K562 (cell line): ENCODE measurements at regions not wholly inside any gene's neighbourhood (a gene's known extent, or its start where the extent isn't known, plus 50 kb on each side); places are given as distances from the start of the nearest gene placed in this dataset.

Source experiments
- ATAC-seq: fragments of 200-7000 bp; cut with Tn5 transposase; 3 replicates; pipeline ENCODE4 v1.9.1; 2020; ENCODE audit warnings: moderate library complexity
- BruUV-seq: library from RNA; stranded (reverse); fragments of 400-500 nt; replicated peaks from 2 replicates; lab custom pipeline; 2021; lab: Mats Ljungman, UMichigan
- CTCF ChIA-PET: fragments of 300-600 bp; formaldehyde crosslinking; extraction: SDS; loops from one replicate; lab custom pipeline; 2021; ENCODE audit warnings: low intra/inter-chr PET ratio; lab: Yijun Ruan, JAX
- POLR2A ChIA-PET: fragments of 300-600, 350-650 bp; sonication (Branson Sonifier 250); formaldehyde crosslinking; extraction: SDS; loops from one replicate; lab custom pipeline; 2021; ENCODE audit warnings: antibody characterized with exemption, inconsistent platforms; lab: Yijun Ruan, JAX
- DNase-seq, 4 experiments: peaks; one replicate each; pipeline versions ENCODE4 v3.0.0 to v3.0.0-alpha.2; 2011 to 2018; ENCODE audit warnings: low spot score in 3 of 4, mixed read lengths in 3 of 4; ENCODE audit errors: extremely low read depth in 1 of 4
- FAIRE-seq: peaks from 2 replicates; lab custom pipeline; 2011; peaks lifted over from hg19 to GRCh38; lab: Jason Lieb, UNC
- H2AFZ ChIP-seq: 2 replicates; pipeline ENCODE4 v1.6.0; 2011; ENCODE audit warnings: low read depth, low read length, control low read depth, inconsistent platforms
- H3K27ac ChIP-seq: fragments of 200-600 bp; 3 replicates; pipeline ENCODE4 v1.8.0; 2011; ENCODE audit warnings: low read depth, mild to moderate bottlenecking, control low read depth, inconsistent platforms, low read length, moderate library complexity, mixed read lengths; ENCODE audit errors: extremely low read depth
- H3K27me3 ChIP-seq, 2 experiments: fragments of 300-600 bp in 1 of 2; 2 replicates in 1 of 2; 3 replicates in 1 of 2; pipeline versions ENCODE4 v1.6.0 to v1.8.0; 2011; ENCODE audit warnings: inconsistent platforms in 2 of 2, low read length in 2 of 2, mild to moderate bottlenecking in 1 of 2, mixed read lengths in 1 of 2, moderate library complexity in 1 of 2; ENCODE audit not compliant: control insufficient read depth in 2 of 2, insufficient read depth in 2 of 2
- H3K36me3 ChIP-seq: fragments of 300-600 bp; 3 replicates; pipeline ENCODE4 v1.8.0; 2011; ENCODE audit warnings: mild to moderate bottlenecking, low read length, inconsistent platforms; ENCODE audit not compliant: control insufficient read depth, insufficient read depth
- H3K4me1 ChIP-seq, 2 experiments: fragments of 200-600 bp in 1 of 2; replicated peaks in 1 of 2; 2 replicates in 1 of 2; 3 replicates in 1 of 2; pipeline versions ENCODE4 v1.5.1 to v1.8.0; 2011; ENCODE audit warnings: inconsistent platforms in 2 of 2, low read length in 2 of 2, mild to moderate bottlenecking in 1 of 2, mixed read lengths in 1 of 2, moderate library complexity in 1 of 2; ENCODE audit not compliant: control insufficient read depth in 2 of 2, insufficient read depth in 2 of 2
- H3K4me2 ChIP-seq: 2 replicates; pipeline ENCODE4 v1.6.1; 2011; ENCODE audit warnings: low read length, control low read depth, inconsistent platforms, mixed read lengths; ENCODE audit not compliant: insufficient read depth
- H3K4me3 ChIP-seq: fragments of 200-600 bp; sonication (generic), shearing (Covaris generic); 2 replicates; pipeline ENCODE4 v1.5.1; 2016; ENCODE audit warnings: control low read depth, inconsistent platforms
- H3K79me2 ChIP-seq: fragments of 200-600 bp; 3 replicates; pipeline ENCODE4 v1.8.0; 2011; ENCODE audit warnings: low read length, inconsistent platforms; ENCODE audit not compliant: control insufficient read depth, insufficient read depth
- H3K9ac ChIP-seq, 2 experiments: 2 replicates each; pipeline versions ENCODE4 v1.6.0 to v1.6.1; 2011; ENCODE audit warnings: low read depth in 2 of 2, low read length in 2 of 2, control low read depth in 1 of 2, inconsistent platforms in 1 of 2, mild to moderate bottlenecking in 1 of 2, mixed read lengths in 1 of 2; ENCODE audit not compliant: insufficient read depth in 1 of 2
- H3K9me1 ChIP-seq: one replicate; pipeline ENCODE4 v1.6.0; 2011; ENCODE audit warnings: inconsistent platforms, mild to moderate bottlenecking, low read length, moderate library complexity; ENCODE audit not compliant: control insufficient read depth, insufficient read depth
- H3K9me3 ChIP-seq: replicated peaks from 2 replicates; pipeline ENCODE4 v1.5.1; 2011; ENCODE audit warnings: low read depth, low read length, inconsistent platforms; ENCODE audit not compliant: control insufficient read depth, insufficient read depth
- H4K20me1 ChIP-seq: replicated peaks from 2 replicates; pipeline ENCODE4 v1.6.1; 2011; ENCODE audit warnings: low read length, inconsistent platforms, mixed read lengths; ENCODE audit not compliant: control insufficient read depth, insufficient read depth
- CBX8 ChIP-seq: fragments of 200-600 bp; sonication (generic); IDR thresholded peaks from 2 replicates; pipeline ENCODE4 v1.6.1; 2012; ENCODE audit warnings: borderline replicate concordance, mixed run types, low read depth, mild to moderate bottlenecking, moderate library complexity, mixed read lengths, low read length, control low read depth, inconsistent platforms; ENCODE audit not compliant: poor library complexity, severe bottlenecking; ENCODE audit errors: extremely low read depth
- CLOCK ChIP-seq: fragments of 250-450 bp; sonication (Bioruptor Pico); IDR thresholded peaks from 2 replicates; pipeline ENCODE4 v1.4.0; 2020; ENCODE audit warnings: mild to moderate bottlenecking, moderate library complexity, borderline replicate concordance
- ESRRA ChIP-seq: fragments of 450-650 bp; IDR thresholded peaks from 2 replicates; pipeline ENCODE4 v1.6.1; 2014; ENCODE audit warnings: low read depth, mild to moderate bottlenecking, moderate library complexity, borderline replicate concordance
- FIP1L1 ChIP-seq: fragments of 200-400 bp; formaldehyde crosslinking; IDR thresholded peaks from 2 replicates; pipeline ENCODE4 v1.6.1; 2018; ENCODE audit warnings: mild to moderate bottlenecking, low read depth, low read length; ENCODE audit not compliant: poor library complexity, severe bottlenecking
- HNRNPK ChIP-seq: fragments of 200-400 bp; formaldehyde crosslinking; IDR thresholded peaks from one replicate; pipeline ENCODE4 v1.6.1; 2018; ENCODE audit warnings: mild to moderate bottlenecking, low read depth, low read length; ENCODE audit not compliant: poor library complexity, severe bottlenecking
- RBM15 ChIP-seq: fragments of 200-400 bp; formaldehyde crosslinking; IDR thresholded peaks from 2 replicates; pipeline ENCODE4 v1.6.1; 2018; ENCODE audit warnings: mild to moderate bottlenecking, low read length, moderate library complexity; ENCODE audit not compliant: insufficient read depth
- RBM39 ChIP-seq: fragments of 200-400 bp; formaldehyde crosslinking; optimal IDR thresholded peaks from 2 replicates; pipeline ENCODE3; 2018; ENCODE audit warnings: low read depth, low read length
- ZNF347 ChIP-seq: fragments of 450-650 bp; formaldehyde crosslinking; IDR thresholded peaks from 2 replicates; pipeline ENCODE4 v1.4.0; 2020; ENCODE audit warnings: low read depth, mild to moderate bottlenecking, moderate library complexity
- WGBS: fragments of 100-300 bp; shearing (Covaris generic); methylation state at CpG from one replicate; pipeline ENCODE4 v1.1.6; 2016; ENCODE audit warnings: low coverage, mixed read lengths; ENCODE audit not compliant: insufficient coverage; ENCODE audit errors: missing lambda C conversion rate; 5-methylcytosine and 5-hydroxymethylcytosine counted together
- in situ Hi-C: fragments of 300-500 bp; cut with MboI; formaldehyde crosslinking; loops from 4 replicates; pipeline ENCODE4 v1.15.0; 2018; ENCODE audit warnings: inconsistent platforms, mixed read lengths
- intact Hi-C: fragments of 100-400 bp; cut with micrococcal nuclease; formaldehyde crosslinking; loops from 2 replicates; pipeline ENCODE4 v1.14.2; 2022
- TF ChIP-seq, protein P1 (sequence below): IDR thresholded peaks from 3 replicates; pipeline ENCODE4 v1.6.1; 2011; ENCODE audit warnings: borderline replicate concordance, mild to moderate bottlenecking, moderate library complexity; ENCODE audit not compliant: insufficient read length; ENCODE audit errors: extremely low read depth
- TF ChIP-seq, protein P2 (sequence below): IDR thresholded peaks from 2 replicates; pipeline ENCODE4 v1.6.1; 2011; ENCODE audit warnings: borderline replicate concordance, low read depth, mild to moderate bottlenecking, moderate library complexity, low read length; ENCODE audit not compliant: insufficient read depth, poor library complexity, severe bottlenecking

DNA sequence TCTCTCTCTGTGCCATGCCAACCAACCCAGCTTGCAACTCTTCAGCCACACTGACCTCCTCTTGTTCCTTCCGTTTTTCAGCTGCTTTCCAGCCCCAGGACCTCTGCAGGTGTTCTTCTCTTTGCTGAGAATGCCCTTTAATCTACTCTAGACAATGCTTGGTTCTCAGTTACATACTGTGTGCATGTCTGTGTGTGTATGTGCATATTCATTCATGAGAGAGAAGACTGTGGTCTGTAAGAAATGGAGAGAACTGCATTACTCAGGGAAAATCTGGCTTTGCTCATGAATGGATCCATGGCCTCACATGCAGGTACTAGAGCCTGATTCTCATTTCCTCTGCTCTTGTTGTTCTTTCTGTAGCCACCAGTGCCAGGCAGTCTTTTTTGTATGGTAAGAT is 636.9 kb upstream of the TENM3 start:
- H3K27me3 ChIP-seq = no peaks in the 10 kb centered on the region
- intact Hi-C loops (no loop called here), in situ Hi-C loops (no loop called here)
- no TSS peak for BruUV-seq
- no peaks in the 10 kb centered on the region for H3K4me1 ChIP-seq
- H3K36me3 ChIP-seq = no peaks in the 10 kb centered on the region
- H2AFZ ChIP-seq = no peak overlapping the region
- ATAC-seq = no peak
- no peaks in the 10 kb centered on the region for H3K9me3 ChIP-seq
- ChIA-PET POLR2A (no interaction called here), CTCF (no interaction called here)
- 0% methylated on average over 1 of the region's 1 CpG for WGBS
- H3K4me3 ChIP-seq = no peak overlapping the region
- no peak overlapping the region for H3K9ac ChIP-seq
- no peak overlapping the region for H3K27ac ChIP-seq
- DNase-seq = no peak
- FAIRE-seq = no peak
- no peaks in the 10 kb centered on the region for H4K20me1 ChIP-seq
- H3K9me1 ChIP-seq = no peaks in the 10 kb centered on the region
- no peak overlapping the region for H3K4me2 ChIP-seq
- TF ChIP-seq RBM39 (no peak), HNRNPK (no peak), RBM15 (no peak), FIP1L1 (no peak), ESRRA (no peak), ZNF347 (CRISPR knock-in tag) (no peak), CLOCK (CRISPR knock-in tag) (no peak), CBX8 (no peak)
- TF ChIP-seq, protein P1, sequence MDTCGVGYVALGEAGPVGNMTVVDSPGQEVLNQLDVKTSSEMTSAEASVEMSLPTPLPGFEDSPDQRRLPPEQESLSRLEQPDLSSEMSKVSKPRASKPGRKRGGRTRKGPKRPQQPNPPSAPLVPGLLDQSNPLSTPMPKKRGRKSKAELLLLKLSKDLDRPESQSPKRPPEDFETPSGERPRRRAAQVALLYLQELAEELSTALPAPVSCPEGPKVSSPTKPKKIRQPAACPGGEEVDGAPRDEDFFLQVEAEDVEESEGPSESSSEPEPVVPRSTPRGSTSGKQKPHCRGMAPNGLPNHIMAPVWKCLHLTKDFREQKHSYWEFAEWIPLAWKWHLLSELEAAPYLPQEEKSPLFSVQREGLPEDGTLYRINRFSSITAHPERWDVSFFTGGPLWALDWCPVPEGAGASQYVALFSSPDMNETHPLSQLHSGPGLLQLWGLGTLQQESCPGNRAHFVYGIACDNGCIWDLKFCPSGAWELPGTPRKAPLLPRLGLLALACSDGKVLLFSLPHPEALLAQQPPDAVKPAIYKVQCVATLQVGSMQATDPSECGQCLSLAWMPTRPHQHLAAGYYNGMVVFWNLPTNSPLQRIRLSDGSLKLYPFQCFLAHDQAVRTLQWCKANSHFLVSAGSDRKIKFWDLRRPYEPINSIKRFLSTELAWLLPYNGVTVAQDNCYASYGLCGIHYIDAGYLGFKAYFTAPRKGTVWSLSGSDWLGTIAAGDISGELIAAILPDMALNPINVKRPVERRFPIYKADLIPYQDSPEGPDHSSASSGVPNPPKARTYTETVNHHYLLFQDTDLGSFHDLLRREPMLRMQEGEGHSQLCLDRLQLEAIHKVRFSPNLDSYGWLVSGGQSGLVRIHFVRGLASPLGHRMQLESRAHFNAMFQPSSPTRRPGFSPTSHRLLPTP = no peak
- TF ChIP-seq, protein P2, sequence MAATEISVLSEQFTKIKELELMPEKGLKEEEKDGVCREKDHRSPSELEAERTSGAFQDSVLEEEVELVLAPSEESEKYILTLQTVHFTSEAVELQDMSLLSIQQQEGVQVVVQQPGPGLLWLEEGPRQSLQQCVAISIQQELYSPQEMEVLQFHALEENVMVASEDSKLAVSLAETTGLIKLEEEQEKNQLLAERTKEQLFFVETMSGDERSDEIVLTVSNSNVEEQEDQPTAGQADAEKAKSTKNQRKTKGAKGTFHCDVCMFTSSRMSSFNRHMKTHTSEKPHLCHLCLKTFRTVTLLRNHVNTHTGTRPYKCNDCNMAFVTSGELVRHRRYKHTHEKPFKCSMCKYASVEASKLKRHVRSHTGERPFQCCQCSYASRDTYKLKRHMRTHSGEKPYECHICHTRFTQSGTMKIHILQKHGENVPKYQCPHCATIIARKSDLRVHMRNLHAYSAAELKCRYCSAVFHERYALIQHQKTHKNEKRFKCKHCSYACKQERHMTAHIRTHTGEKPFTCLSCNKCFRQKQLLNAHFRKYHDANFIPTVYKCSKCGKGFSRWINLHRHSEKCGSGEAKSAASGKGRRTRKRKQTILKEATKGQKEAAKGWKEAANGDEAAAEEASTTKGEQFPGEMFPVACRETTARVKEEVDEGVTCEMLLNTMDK = no peak
- no peaks in the 10 kb centered on the region for H3K79me2 ChIP-seq
